Smooth muscle cell of the brain vasculature (primary cell): ENCODE measurements at regions not wholly inside any gene's neighbourhood (a gene's known extent, or its start where the extent isn't known, plus 50 kb on each side); places are given as distances from the start of the nearest gene placed in this dataset.
"Not testable (repeated sequence)": the region's sequence is repeated elsewhere in the genome, so short reads cannot be mapped to it uniquely, and the experiment has no call there.

Experiments used
- DNase-seq: peaks from one replicate; pipeline ENCODE4 v3.0.0-alpha.2; 2012; ENCODE audit warnings: low read depth, low spot score

DNA sequence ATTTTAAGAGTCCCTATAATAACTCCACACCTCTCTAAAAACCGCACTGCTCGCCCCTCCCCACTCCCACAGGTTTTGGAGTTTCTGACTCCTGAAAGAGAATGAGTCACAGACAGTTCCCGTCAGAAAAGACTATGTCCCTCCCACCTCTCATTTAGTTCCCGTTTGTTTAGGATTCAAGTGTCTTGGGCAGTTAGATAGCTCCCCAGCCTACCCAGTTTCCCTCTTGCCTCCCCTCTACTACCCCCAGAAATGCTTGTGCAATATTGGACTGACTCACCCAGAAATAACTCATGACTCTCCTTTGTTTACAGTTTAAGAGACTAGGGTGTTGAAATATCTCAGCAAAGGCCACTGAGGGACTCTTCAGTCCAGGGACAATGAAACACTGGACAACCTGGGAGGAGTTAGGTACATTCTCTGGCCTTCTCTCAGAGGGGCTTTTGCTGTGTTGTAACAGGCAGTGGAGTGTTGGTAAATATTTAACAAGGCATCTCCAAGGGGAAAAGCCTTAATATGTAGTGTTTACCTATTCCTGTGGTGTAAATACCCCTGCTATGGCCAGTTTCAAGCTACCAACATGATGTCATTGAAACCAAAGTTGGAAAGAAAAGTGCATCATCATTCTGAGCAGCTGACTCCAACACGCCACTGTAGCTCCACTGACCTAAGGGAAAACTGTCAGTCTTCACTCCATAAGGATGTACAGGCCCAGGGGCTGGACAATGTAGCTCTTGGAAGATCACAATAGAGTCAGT, 96.1 kb upstream of the CHD2 start:
- DNase-seq = peak; percentile 82

DNA sequence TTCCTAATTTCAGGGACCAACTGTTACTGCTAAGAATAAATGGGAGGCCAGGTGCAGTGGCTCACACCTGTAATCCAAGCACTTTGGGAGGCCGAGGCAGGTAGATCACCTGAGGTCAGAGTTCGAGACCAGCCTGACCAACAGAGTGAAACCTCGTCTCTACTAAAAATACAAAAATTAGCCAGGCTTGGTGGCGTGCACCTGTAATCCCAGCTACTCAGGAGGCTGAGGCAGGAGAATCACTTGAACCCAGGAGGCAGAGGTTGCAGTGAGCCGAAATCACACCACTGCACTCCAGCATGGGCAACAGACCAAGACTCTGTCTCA, 95.6 kb upstream of the CHD2 start:
- DNase-seq = not testable (repeated sequence)

DNA sequence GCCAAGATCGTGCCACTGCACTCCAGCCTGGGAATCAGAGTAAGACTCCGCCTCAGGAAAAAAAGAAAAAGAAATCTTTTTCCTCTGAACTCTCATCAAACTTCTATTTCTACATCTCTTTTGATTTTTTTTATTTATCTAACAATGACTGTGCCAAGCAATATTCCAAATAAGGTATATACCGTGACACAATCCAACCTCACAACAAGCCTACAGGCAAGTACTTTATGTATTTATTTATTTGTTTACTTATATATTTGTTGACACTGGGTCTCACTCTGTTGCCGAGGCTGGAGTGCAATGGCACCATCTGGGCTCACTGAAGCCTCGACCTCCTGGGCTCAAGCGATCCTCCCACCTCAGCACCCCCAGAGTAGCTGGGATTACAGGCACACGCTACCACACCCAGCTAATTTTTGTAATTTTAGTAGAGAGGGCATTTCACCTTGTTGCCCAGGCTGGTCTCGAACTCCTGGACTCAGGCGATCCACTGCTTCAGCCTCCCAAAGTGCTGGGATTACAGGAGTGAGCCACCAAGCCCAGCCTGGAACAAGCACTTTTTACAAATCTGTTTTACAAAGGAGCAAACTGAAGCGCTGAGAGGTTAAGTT, 94.9 kb upstream of the CHD2 start:
- DNase-seq = no peak

DNA sequence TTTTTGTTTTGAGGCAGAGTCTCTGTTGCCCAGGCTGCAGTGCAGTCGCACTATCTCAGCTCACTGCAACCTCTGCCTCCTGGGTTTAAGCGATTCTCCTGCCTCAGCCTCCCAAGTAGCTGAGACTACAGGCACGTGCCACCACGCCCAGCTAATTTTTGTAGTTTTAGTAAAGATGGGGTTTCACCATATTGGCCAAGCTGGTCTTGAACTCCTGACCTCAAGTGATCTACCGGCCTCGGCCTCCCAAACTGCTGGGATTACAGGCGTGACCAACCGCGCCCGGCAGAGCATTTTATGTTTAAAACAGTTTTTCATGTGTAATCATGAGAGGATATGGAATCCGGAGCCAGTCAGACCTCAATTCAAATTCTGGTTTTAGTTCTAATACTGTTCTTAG, 94.0 kb upstream of the CHD2 start:
- not testable (repeated sequence) for DNase-seq

DNA sequence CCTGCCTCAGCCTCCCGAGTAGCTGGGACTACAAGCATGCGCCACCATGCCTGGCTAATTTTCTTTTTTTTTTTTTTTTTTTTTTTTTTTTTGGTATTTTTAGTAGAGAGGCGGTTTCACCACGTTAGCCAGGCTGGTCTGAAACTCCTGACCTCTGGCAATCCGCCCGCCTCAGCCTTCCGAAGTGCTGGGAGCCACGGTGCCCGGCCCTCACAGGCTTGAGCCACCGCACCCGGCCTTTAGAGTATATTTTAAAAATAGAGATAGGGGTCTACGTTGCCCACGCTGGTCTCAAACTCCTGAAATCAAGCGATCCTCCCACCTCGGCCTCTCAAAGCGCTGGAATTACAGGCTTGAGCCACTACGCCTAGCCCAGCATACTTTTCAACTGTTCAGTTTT, 93.4 kb upstream of the CHD2 start:
- no peak for DNase-seq

DNA sequence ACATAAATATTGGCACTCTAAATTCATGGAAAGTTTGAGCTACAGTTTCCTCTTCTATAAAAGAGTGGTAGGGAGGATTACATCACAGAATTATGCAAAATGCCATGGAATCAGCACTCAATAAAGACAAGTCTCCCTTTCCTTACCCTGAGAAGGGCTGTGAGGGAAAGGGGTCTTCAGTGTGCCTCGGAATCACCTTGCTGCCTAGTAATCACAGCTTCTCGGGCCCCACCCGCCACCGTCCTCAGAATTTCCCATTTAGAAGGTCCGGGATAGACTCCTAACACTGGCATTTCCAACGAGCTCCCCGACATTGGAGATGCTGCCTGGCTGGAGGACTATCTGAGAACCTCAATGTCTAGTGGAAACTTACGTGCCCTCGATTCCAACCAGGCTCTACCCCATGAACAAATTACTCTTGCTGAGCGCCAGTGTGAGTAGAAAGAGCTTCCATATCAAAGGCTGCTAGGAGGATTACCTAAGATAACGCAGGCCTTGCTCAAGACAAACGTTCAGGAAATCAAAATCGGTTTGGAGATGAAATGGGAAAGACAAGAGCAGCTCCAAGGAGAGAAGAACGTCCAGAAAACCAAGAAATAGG, 92.1 kb upstream of the CHD2 start:
- no peak for DNase-seq

DNA sequence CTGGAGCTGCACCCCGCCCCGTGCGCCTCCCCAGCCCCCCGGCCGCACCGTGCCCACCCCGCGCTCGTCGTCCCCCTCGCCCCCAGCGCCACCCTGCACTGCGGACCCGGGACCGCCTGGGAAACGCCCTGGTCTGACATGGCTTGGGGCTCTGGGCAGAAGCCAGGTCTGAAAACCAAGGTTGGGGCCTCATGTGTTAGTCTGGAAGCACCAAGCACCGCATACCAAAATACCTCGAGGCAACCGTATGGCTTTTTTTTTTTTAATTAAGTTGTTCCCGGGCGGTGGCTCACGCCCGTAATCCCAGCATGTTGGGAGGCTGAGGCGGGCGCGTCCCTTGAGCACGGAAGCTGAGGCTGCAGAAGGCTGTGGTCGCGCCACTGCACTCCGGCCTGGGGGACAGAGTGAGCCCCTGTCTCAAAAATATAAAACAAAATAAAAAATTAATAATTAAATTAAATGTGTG, 91.5 kb upstream of the CHD2 start:
- no peak for DNase-seq

DNA sequence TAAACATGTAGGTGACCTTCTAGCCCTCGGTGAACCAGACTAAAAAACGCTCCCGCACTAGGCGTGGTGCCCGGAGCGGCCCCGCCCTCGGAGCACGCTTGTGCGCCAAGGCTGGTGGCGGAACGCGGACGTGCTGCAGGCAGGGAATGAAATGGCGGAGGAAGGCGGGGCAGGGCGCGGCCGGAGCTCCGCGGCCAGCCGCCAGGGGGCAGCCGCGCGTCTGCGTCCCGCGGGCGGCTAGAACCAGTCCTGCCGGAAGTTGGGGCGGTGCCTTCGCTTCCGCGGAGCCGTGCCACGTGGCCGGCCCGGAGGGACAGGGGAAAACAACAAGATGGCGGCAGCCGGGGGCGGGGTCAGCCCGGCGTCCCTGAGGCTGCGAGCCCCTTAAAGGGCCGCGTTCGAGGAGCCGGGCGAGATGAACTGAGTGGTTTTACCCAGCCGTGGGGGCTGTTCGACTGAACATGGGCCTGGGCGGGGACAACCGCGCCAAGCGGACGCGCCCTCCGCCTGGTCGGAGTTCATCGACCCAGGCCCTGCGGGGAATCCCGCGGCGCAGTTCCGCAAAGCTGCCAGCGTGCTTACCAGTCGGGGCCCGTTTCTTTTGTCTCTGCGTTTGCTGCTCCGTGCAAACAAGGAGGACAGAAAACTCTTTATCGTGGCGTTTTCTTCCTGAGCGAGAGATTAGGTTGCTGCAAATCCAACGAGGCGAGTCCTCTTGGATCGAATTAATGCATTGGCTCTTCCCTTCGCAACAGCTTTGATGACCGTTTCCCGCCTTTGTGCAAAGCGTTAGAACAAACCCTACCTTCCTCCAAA, 90.9 kb upstream of the CHD2 start:
- peak; percentile 96 for DNase-seq

DNA sequence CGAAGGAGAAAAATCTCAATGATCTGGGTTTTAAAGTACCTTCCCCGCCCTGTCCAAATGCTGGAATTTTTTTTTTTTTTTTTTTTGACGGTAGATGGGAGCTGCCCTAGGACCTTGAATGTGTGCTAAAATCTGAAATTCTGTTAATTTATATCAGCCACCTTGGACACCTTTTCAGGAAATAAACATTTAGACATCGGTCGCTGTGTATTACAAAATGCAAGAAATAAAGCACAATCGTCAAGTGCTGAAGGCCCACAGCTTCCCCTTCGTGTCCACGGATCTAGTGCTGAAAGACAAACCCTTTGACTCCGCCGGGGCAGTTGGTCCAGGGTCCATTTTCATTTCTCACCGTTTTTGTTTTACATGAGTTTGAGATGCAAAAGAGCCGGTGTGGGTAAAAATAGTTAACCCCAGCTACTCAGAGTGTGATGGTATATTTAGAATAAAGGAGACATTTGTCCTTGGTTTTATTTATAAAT, 90.2 kb upstream of the CHD2 start:
- DNase-seq = no peak

DNA sequence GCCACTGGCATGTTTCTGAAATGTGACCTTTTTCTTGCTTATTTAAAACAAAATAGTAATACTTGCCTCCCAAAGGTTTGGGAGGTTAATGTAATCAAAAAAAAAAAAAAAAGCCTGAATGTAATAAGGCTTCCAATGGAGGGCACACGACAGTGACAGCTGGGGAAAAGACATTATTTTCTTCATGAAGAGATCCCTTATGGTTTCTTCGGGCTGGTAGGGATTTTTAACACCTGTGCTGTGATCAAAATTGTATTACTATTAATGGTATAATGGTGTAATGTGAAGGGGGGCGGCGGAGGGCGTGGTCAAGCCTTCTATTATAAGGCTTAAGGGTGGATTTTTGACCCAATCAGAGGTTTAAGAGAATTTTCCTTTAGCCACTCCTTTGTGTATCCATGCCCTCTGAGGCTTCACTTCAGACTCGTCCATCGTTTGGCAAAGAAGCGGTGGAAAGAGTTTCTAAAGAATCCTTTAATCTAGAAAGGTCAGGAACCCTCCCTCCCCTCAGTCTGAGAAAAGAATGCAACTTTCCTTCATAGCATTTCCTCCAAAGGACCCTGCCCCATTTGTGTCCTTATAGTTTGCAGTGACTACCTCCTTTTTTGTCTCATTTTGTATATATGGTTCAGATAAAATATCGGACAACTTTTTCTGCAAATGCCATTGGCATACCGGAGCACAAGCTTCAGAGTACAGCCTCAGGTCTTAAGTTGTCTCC, 89.5 kb upstream of the CHD2 start:
- no peak for DNase-seq

DNA sequence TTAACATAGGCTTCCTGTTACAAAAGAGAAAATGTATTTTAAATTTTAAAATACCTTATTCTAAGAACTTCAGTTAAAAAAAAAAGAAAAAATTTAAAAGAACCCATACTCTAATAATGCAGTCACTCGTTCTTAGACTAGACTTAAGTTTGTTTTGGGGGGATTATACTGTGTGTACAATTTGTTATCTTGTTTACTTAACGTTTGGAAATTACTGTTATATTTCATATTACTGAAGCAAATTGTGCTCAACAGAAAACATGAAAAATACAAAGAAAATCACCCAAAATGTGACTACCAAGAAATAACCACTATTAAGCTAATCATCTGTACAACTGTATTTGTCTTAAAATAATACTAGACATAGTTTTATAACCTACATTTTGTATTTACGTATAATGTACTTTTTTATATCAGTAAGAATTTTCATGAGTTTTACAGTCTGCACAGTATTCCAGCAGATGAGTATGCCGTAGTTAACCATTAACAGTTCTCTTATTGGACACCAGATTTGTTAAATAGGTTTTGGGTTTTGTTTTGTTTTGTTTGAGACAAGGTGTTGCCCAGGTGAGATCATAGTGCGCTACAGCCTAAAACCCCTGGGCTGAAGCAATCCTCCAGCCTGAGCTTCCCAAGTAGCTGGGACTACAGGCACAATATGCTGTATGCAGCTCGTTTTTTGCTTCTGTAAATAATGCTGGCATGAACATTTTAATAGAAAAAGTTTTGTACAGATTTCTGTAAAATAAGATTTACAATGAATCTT, 88.8 kb upstream of the CHD2 start:
- DNase-seq = no peak

DNA sequence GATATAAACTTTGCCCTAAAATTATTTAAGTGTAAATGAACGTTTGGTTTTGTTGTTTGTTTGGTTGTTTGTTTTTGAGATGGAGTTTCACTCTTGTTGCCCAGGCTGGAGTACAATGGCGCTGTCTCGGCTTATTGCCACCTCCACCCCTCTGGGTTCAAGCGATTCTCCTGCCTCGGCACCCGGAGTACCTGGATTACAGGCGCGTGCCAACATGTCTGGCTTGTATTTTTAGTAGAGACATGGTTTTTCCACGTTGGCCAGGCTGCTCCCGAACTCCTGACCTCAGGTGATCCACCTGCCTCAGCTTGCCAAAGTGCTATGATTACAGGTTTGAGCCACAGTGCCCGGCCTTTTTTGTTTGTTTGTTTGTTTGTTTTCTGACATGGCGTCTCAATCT, 87.9 kb upstream of the CHD2 start:
- DNase-seq = no peak

DNA sequence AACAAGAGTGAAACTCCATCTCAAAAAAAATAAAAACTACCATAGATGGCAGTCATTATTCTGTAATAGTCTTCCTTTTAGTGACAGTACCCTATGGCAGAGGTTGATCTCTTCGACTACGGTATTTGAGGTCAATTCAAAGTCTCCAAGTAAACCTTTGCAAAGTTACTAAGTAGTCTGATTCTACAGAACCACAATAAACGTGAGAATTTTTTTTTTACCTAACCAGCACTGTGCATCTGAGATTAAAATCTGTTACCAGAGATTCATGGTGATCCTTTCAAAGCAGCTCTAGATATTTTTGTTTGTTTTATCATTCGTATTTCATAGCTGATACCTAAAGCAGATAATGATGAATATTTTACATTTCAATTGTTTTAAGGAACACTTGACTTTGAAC, 86.6 kb upstream of the CHD2 start:
- no peak for DNase-seq

DNA sequence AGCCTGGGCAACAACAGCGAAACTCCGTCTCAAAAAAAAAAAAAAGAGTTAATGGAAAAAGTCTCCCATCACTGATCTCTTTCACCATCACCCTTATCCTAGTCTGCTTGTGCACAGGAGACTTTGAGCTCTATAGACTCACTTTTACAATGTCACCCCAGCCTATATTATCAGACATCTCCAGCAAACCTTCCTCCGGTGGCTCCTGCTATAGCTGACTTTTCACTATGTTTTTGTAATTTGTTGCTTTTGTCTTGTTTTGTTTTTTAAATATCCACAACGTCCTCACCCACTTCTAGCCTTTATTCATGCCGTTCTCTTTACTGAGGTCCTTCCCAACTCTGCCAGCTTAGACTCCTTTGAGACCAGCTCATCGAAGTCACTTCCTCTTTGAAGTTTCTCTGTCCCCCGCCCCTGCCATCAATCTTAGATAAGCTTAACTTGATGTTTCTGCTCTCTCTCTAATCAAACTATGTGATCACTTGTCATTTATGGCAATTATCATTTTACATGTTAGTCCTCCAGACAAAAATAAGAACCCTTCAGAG, 82.7 kb upstream of the CHD2 start:
- DNase-seq = no peak

DNA sequence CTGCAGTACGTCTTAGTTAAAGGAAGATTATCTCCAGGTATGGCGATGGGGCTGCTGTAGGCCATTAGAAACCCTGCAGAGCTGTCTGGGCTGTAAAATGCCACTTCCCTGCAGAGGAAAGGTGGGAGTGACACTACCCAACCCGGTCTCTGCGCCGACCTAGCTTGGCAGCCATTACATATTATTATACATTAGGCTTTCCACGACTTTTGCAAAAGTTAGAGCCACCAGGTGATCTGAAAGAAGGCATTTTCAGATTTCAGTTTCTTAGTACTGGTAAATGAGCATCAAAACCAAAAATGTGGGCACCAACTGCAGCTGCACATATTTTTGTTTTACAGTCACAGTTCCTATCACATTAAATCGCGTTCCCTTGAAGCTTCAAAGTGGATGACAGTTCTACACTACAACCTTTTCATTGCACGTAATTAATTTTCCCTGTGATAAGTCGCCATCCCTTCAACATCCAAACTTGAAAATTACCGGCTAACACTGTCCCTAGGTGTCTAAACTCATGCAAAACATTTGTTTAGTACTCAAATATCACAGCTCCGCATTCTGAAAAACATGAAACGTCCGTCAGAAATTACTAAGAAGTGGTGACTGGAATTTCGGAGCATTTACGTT, 81.4 kb upstream of the CHD2 start:
- no peak for DNase-seq

DNA sequence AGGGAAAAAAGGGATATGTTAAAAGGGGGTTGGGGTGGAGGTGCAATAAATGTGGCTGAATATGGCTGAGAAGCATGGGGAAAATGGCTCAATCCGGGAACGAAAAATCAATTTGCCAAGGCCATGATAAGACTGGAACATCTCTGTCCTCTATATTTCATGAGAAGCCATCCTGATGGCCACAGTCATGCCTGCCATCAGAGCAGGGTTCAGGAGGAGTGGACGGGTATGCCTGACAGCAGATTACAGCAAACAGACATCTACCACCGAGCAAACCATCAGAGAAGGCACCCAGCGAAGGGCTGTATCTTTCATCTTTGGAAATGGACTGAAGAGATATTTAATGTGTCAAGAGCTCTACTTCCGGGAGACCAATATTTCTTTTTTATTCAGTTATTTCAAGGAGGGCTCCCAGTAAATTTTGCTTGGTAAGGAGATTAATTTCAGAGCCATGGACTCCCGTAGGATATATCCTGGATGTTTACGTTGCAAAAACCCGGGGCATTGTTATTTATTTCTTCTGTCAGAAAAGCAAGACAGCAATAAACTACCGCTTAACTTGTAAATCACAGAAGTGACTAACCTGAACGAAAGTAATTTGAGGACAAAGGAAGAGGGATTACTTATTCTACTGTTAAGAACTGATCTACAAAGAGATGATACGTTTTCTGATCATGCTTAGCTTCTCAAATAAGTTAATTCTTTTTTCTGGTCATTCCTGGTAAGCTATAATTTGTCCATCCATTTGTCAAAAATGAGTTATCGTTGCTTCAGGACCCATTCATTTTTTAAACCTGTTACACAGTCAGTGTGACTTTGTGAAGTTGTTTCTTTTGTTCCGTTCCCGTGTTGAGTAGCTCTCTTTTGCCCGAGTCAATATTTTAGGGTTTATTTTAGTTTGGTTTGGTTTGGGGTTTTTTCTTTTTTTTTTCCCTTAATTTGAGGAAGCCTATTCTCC, 80.6 kb upstream of the CHD2 start:
- DNase-seq = no peak

DNA sequence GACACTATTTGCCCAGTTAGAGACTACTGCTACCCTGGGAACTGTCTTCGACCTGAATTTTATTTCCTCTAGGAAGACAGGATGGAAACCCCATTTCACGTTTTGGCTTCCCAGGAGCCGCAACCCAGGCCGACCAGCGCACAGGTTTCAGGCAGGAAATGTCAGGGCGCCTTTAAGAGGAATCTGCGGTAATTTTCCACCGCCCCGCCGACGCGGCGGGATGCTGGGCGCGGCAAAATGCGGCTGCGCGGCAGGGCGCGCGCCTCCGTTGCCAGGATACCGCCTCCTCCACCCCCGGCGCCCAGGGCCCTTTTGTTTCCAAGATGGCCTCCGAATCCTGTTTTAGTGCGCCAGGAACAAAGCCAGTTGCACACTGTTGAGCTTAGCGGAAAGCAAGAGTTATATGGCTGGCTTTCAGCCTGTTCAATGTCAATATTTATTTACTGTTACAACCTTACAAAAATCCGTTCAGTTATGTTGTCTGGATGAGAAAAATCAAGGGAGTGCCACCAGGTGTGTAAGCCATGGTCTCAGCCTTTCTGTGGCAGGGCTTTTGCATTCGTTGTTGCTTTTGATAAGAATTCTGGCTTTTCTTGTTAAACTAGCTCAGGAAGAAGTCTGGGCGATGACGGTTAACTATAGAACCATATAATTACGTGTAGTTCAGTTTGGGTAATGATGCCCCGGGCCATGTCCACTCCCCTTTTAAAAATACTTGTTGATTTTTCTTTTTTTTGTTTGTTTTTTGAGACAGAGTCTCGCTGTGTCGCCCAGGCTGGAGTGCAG, 79.7 kb upstream of the CHD2 start:
- DNase-seq = peak; percentile 86

DNA sequence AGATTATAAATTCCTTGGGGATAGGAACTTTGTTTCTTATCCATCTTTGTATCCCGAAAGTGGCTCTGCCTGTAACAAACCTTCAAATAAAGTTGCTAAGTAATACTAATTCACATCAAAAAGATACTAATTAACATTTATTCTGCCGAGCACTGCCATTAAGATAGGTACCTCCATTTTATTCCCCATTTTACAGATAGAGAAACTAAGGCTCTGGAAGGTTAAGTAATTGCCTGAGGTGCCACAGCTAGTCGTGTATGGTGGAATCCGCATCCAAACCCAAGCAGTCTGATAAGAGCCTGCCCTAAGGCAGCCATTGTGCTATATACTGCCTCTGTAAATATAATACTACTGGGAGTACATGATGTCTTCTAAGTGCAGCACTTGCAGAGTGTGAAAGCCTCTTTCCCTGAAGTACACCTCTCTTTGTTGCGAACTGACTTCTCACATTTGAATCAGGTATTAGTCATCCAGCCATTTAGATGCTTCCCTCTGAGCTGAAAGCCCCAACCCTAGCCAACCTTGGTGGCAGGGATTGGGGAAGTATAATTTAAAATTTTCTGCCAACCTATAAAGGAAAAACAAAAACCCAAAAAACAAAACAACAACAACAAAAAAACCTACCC, 78.5 kb upstream of the CHD2 start:
- DNase-seq = no peak
